Activated T-cell treated with anti-CD3 and anti-CD28 coated beads, Interleukin-2, amount 50 U/mL, for 1 hour (primary cell): ENCODE measurements at regions not wholly inside any gene's neighbourhood (a gene's known extent, or its start where the extent isn't known, plus 50 kb on each side); places are given as distances from the start of the nearest gene placed in this dataset.
"Not testable (repeated sequence)": the region's sequence is repeated elsewhere in the genome, so short reads cannot be mapped to it uniquely, and the experiment has no call there.

Source experiments
- DNase-seq: peaks from one replicate; pipeline ENCODE4 v3.0.0-alpha.2; 2020

DNA sequence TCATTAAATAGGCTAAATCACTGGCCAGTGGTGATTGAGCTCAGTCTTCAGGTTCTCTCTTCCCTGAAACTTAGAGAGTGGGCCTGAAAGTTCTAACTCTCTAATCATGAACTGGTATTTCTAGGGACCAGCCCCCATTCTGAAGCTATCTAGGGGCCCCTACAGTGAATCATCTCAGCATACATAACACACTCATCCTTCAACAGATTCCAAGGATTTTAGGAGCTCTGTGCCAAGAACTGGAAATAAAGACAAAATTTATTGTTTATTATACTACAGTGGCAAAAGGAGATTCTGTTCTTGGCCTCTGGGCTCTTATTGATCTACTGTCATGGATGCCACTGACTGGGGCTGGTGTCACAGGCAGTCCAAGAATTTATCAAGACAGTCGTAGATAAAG is 263.8 kb upstream of the IGFBP7 start:
- DNase-seq = no peak

DNA sequence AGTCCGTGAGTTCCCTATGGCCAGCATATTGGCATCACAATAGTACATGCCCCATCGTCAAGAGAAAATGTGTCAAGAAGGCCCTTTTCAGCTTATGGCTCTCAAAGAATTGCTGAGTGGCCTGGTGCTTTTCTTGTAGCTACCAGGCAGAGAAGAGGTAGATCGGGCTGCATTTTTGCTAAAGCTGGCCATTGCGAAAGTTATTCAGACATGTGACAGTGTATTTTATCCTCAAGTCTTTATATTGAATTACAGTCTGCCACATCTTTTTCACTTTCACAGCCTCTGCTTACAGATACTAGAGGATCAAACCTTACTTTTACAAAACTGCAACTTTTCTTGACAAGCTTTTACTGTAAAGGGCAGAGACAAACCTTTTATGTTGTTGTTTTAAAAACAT is 261.5 kb upstream of the IGFBP7 start:
- no peak for DNase-seq

DNA sequence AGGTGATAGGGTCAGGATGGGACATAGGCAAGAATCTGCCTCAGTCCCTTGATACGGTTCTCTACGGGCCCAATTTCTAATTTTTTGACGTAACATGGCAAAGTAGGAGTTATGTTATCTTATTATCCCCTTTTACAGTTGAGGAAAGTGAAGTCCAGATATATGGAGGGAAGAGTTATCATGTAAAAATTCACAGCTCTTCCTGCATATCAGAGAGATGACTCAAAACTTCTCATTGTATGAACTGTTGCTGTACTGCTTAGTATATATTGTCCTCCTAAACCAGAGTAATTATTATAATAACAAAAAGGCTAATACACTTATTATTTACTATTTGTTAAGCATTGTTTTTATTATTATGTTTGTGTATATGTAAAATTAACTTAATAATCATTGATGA is 260.5 kb upstream of the IGFBP7 start:
- no peak for DNase-seq

DNA sequence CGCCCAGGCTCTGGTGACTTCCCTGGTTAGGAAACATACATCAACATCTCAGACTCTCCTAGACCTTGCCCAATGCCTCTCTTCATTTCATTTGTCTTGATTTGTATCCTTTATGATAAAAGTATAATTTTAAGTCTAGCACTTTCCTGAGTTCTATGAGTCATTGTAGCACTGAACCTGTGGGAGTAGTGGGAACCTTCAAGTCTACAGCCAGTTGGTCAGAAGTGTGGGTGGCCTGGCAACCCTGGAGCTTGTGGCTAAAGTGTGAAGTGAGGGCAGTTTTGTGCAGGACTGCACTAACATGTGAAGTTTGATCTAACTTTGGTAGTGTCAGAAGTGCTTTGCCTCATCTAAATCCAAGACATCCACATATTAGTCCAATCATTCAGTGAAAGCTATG is 259.3 kb upstream of the IGFBP7 start:
- DNase-seq = no peak

DNA sequence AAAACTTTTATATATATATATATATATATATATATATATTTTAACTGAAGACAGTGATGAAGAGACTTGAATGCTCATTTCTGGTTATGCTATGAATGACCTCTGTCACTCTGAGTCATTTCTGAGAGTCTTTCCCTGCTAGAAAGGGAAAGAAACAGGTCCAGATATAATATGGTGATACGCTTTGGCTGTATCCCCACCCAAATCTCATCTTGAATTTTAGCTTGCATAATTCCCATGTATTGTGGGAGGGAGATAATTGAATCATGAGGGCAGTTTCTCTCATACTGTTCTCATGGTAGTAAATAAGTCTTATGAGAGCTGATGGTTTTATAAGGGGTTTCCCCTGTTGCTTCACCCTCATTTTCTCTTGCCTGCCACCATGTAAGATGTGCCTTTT is 254.1 kb upstream of the IGFBP7 start:
- DNase-seq = no peak

DNA sequence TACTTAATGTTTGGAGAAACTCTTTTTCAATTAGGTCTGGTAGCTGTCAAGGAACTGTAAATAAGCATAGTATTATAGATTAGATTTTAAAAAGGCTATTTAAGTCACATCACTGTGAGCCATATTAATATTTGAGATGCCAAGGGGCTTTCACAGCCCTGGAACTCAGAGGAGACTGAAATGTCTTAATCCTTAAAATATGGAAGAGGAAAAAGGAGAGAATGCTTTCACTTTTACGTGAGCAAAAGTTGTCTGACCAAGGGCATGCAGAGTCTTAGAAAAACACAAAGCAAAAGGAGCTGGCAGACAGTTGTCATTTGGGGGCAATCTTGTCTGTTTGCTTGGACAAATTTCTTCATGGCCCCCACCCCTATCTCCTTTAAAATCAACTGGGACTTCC is 253.2 kb upstream of the IGFBP7 start:
- DNase-seq = no peak

DNA sequence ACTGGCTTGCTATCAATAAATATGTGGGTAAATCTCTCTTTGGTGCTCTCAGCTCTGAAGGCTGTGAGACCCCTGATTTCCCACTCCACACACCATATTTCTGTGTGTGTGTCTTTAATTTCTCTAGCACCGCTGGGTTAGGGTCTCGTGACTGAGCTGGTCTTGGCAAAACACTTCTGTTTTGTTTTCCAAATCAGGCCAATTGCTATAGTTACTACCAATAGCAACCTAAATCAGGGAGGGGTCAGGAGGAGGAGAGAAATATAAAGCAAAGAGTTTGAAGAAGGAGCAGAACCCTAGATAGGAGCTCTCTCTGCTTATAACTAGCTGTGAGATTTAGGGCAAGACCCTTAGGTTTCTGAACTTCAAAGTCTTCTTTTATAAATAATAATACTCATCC is 250.5 kb upstream of the IGFBP7 start:
- DNase-seq = no peak

DNA sequence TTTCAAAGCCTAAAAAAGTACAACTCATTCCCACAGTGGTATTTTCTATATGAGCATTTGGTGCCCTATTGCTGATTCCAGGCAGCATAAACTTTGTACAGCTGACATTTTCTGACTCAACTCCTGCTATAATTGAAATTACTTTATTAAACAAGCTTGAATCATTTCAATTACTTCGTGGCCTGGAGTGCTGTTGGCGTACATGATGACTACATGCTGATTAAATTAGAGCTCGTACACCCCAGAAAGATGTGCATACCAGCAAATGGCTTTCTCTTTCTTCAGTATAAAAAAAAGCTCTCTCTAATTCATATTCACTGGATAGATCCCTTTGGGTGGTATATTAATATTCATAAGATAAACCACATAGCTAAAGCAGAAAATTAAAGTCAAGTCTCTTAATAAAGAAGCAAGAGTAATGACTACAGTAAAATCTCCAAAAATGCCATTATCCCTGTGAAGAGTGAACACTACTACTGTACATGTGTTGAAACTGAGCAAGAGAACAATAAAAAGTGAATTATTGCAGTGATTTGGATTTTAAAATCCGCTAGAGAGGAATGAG is 245.0 kb upstream of the IGFBP7 start:
- no peak for DNase-seq

DNA sequence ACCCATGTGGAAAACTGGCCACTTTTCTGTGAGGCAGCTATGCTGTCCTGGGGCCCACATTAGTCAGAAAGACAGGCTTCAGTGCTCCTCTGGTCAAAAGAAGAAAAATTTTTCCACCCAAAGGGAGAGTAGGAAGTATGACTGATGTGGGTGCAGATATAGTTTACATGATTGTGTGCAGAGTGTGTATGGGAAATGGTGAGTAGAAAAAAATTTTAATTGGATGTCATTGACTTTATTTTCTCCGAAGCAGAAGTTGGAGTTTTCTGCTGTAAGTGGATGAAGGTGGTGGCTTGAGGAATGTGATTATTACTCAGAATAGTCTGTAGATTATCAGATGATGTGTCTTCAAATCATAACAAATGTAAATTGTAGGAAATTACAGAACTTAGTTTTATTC is 241.5 kb upstream of the IGFBP7 start:
- no peak for DNase-seq

DNA sequence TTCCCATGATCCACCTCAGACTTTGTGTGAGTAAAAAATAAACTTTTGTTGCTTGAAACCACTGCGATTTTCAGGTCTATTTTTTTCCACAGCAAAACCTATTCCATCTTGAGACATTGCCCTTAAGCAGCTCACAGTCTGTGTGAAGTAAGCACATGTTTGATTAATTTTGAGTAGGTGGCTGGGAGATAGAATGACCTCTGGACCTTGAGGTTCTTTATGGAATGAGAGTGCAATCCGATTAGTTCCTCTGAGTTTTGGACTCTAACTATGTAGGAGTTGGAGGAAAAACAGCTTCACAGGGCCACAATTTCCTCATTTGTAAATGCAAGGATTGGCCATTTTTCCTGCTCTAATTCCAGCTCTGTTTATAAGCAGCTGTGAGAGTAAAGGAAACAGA is 234.1 kb upstream of the IGFBP7 start:
- no peak for DNase-seq

DNA sequence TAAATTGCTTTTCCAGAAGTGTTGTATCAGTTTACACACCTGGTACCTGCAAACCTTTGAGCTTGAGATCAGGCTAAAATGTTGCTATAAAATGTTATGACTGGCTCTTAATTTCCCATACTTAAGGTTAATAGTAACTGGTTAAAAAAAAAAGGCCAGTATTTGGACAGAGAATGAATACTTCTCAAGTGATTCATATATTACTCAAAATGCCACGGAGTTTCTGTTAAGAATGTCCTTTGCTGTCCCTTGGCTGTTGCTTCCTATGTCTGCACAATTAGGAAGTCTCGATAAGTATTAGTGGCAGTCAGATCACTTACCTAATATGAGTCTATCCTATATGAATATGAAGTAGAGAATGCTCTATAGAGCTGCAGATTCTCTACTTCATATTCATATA is 232.2 kb upstream of the IGFBP7 start:
- no peak for DNase-seq

DNA sequence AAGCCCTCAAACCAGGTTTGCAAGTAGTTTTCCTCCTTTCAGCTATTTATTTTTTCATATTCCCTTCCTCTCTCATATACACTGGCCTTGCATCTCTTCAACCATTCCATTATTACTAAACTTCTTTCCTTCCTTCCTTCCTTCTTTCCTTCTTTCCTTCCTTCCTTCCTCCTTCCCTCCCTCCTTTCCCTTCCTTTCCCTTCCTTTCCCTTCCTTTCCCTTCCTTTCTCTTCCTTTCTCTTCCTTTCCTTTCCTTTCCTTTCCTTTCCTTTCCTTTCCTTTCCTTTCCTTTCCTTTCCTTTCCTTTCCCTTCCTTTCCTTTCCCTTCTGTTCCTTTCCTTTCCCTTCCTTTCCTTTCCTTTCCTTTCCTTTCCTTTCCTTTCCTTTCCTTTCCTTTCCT is 228.7 kb upstream of the IGFBP7 start:
- DNase-seq = not testable (repeated sequence)

DNA sequence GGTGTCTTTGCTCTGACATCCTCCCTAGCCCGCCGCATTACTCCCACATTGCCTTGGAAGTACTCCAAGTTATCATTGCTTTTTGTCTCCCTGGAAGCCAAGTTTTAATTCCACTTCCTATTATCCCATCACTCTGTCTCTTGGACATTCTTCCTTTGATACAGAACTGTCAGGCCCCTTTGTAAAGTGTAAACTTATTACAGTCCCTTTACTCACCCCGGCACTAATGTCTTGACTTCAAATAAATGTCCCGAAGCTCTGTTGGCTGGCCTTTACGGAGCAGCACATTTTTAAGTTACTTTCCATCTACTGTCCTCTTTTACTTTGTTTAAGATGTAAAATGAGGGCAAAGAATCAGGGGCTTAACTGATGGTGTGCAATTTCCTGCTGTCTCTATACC is 223.5 kb upstream of the IGFBP7 start:
- DNase-seq = no peak

DNA sequence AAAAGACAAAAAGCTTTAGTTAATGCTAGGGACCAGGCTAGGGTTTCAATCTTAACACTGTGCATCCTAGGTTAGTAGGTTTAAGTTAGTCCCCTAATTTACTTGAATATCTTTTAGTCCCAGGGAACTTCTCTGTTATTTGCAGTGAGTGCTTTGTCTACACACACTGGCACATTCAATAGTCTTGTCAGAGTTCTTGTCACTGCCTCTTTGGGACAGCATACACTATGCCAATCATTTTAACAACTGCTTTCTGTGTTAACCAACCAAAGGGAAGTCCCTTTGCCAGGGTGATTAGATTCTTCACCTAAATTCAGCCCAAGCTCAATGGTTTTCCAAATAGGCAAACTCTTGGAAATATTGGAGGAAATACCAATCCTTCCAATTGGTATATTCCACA is 221.8 kb upstream of the IGFBP7 start:
- no peak for DNase-seq

DNA sequence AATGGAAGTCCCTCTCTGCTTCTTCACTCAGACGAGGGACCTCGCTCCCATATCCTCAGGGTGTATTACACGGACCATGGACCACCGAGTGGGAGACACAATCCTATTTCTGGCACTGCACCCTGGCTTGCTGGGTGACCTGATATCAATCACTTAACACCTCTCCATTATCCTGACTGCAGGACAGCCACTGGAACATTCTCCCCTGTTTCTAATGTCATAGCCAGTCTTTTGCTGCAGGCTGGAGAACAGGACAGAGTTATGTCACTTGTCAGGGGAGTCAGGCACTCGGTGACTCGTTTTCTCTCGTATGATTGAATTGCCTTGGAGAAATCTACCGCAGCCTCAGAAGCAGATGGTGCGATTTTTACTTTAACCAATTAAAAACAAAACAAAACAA is 219.1 kb upstream of the IGFBP7 start:
- DNase-seq = no peak

DNA sequence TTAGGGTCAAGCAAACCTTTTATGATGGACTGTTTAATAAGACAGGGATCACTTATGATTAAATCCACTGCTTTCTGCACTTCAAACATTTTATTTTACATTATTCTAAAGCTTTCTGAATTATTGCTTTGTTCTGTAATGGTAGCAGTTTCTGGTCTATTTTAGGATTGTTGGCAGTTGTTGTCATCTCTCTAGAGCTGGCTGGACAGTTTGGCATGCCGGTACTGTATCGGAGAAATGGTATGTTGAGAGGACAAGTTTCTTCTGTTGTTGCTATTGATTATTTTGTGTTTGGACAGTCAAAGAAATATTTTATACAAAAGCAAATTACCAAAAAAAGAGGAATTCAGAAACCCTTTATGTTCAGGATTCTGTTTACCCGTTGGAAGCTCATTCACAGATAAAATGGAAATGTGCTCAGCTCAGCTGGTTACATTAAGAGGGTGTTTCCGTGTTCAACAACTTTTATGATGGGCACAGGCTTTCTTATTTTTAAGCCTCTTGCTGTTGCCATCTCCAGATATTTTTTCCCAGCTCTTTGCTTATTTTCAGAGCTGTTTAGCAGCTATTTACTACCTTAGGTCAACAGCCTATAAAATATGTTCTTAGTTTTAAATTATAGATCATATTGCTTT is 214.6 kb upstream of the IGFBP7 start:
- DNase-seq = no peak

DNA sequence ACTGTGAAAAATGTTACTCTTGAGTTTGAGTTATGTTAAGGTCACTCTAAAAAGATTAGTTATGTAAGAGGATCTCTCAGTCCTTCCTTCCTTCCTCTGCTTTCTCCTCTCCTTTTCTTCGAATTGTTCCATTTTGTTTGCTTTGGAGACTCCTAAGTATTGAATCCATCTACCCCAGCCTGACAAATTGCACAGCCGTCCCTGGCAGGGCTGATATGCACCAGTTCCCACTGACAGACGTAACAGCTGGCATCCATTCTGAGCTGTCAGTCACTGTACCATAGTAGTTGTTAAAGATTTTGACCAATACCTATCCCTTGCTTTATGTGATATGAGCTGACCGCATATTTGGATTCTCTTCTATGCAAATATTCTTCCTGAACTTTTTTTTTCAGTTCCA is 210.7 kb upstream of the IGFBP7 start:
- no peak for DNase-seq

DNA sequence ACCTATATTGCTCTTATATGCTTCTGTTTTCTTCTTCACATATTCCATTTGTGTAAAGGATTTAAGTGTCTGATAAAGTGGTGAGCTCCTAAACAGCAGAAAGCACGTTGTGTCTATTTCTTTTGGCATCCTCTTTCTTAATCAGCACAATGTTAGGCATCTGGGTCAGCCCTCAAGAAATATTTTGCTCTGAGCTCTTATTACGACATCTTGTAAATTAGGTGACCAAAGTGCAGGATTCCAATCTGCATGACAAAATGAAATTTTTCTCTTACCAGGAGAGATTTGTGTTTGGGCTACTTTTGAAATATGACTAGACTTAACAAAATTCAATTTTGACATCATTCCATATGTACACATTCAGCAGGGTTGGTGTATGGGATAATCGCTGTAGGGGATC is 210.0 kb upstream of the IGFBP7 start:
- no peak for DNase-seq

DNA sequence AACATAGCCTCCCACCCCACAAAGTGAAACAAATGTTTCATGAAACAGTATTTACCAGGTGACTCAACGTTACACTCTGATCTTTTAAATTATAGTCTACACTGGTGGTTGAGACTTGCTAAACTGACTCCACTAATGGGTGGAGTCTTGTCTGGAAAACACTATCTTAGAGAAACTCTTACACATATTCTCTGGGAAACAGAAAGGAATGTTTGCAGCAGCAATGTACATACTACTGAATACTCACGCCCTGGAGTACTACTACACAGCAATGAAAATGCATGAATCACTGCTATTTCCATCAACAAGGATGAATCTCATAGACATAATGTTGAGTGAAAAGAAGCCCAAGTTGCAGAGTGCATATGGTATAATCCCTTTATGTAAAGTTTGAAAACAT is 208.5 kb upstream of the IGFBP7 start:
- no peak for DNase-seq

DNA sequence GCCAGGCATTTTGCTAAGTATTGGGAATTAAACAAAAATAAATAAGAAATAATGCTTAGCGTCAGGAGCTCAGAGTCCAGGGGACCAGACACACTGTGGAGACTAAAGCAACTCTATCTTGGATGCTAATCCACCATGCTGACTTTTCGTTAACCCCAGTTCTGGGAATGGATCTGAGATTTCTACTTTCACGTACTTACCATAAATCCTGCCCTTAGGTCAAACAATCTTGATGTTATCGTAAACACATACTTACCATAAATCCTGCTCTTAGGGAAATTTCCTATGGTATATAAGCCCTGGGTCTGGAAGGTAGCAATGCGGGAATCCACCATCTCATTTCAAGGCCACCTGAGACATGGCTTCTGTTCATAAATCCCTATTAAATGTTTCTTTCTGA is 204.5 kb upstream of the IGFBP7 start:
- no peak for DNase-seq

DNA sequence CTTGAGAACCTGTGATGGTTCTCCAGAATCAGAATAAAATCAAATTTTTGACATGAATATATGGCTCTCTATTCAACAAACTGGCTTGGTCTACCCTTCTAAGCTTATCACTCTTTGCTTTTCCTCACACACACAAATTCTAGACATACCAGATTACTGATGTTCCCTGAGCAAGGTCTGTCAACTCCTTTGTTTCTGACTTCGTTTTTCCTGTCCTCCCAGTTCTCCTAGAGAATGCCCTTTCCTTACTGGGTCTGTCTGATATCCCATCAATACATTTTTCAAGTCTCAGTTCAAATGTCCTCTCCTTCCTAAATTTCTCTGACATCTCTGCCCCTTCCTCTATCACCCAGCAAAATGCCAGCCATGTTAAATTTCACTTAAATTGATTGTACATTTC is 202.1 kb upstream of the IGFBP7 start:
- no peak for DNase-seq

DNA sequence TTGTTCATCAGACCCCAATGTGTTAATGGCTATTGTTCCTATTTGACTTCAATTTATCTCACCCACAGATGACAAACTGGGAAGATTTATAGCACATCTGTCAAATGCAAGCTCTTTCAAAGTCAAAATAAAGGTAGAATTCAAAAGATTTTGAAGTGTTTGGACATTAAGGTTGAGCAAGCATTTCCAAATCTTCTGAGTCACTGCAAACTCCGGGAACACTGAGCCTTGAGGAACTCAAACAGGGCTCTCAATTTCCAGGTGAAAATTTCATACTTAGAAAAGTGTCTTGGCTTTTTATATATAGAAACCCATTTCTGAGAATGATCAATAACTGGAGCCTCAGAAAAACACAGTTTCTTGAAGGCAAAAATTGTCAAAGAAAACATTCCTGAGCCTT is 199.5 kb upstream of the IGFBP7 start:
- DNase-seq = no peak

DNA sequence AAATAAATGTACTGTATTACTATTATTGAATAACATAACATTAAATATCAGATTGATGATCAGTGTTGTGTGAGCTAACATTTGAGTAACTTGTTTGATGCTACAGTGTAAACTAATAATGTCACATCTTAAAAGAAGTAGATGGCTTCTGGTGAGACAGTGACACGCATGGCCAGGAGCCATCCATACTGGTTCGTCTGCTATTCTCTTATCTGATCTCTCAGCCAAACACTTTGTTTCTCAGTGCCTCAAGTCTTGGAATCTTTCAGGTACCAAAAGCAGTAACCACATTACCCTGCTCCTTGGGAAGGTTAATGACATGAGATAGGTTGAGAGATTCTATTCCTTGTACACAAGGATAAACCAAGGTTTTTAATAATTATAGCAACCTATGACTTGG is 198.1 kb upstream of the IGFBP7 start:
- no peak for DNase-seq

DNA sequence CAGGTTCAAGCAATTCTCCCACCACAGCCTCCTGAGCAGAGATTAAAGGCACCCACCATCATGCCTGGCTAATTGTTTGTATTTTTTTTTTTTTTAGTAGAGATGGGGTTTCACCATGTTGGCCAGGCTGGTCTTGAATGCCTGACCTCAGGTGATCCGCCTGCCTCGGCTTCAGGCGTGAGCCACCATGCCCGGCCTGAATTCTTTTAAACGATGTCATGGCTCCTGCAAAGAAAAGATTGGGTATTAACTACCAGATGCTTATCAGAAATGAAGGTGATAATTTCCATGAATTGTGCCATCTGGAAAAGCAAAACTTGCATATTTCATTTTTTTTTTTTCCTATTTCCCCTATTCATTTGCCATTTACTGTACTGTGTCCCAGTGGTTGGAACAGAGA is 195.7 kb upstream of the IGFBP7 start:
- no peak for DNase-seq

DNA sequence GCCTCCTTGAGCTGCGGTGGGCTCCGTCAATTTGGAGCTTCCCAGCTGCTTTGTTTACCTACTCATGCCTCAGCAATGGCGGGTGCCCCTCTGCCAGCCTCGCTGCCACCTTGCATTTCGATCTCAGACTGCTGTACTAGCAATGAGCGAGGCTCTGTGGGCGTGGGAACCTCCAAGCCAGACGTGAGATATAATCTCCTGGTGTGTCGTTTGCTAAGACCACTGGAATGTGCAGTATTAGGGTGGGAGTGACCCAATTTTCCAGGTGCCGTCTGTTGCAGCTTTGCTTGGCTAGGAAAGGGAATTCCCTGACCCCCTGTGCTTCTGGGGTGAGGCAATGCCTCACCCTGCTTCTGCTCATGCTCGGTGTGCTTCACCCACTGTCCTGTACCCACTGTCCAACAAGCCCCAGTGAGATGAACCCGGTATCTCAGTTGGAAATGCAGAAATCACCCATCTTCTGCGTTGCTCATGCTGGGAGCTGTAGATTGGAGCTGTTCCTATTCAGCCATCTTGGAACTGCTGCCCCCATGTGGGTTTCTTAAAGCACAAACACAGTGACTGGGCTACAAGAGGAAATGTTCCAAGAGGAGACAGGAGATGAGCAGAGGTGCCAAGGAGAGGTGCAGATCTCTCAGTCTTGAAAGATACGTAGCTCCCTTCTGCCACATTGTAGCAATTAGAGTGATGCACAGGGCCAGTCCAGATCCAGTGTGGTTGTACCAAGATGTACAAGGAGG is 193.0 kb upstream of the IGFBP7 start:
- DNase-seq = no peak
